HG03342 (cell line): ENCODE measurements at regions not wholly inside any gene's neighbourhood (a gene's known extent, or its start where the extent isn't known, plus 50 kb on each side); places are given as distances from the start of the nearest gene placed in this dataset.

Experiments used
- ATAC-seq: cut with Tn5 transposase; IDR thresholded peaks from one replicate; pipeline ENCODE4 v1.9.1; 2021; ENCODE audit warnings: mild to moderate bottlenecking, moderate library complexity; ENCODE audit not compliant: unreplicated experiment

GRCh38 chr14:30296931-30297405 is 262.0 kb upstream of the G2E3 start:
- no peak for ATAC-seq

GRCh38 chr14:30297876-30298795 is 260.8 kb upstream of the G2E3 start:
- ATAC-seq, result no peak

GRCh38 chr14:30299915-30300314 is 259.0 kb upstream of the G2E3 start:
- no peak for ATAC-seq

- ATAC-seq, result no peak
Measured at GRCh38 chr14:30303350-30303749, 255.6 kb upstream of the G2E3 start.

GRCh38 chr14:30305346-30305745 is 253.6 kb upstream of the G2E3 start:
- ATAC-seq, result no peak

- no peak for ATAC-seq
Measured at GRCh38 chr14:30309405-30309804, 249.6 kb upstream of the G2E3 start.

- no peak for ATAC-seq
Measured at GRCh38 chr14:30312214-30312613, 246.7 kb upstream of the G2E3 start.

- ATAC-seq, result no peak
Measured at GRCh38 chr14:30317729-30318128, 241.2 kb upstream of the G2E3 start.

GRCh38 chr14:30322819-30323218 is 236.1 kb upstream of the G2E3 start:
- ATAC-seq, result no peak

GRCh38 chr14:30330033-30330432 is 228.9 kb upstream of the G2E3 start:
- no peak for ATAC-seq

- ATAC-seq, result no peak
Measured at GRCh38 chr14:30330445-30330844, 228.5 kb upstream of the G2E3 start.

GRCh38 chr14:30331030-30331429 is 227.9 kb upstream of the G2E3 start:
- no peak for ATAC-seq

- no peak for ATAC-seq
Measured at GRCh38 chr14:30332374-30332773, 226.6 kb upstream of the G2E3 start.

GRCh38 chr14:30333934-30334333 is 225.0 kb upstream of the G2E3 start:
- no peak for ATAC-seq

- no peak for ATAC-seq
Measured at GRCh38 chr14:30337456-30337855, 221.5 kb upstream of the G2E3 start.

- ATAC-seq, result no peak
Measured at GRCh38 chr14:30339311-30339901, 219.6 kb upstream of the G2E3 start.

GRCh38 chr14:30340495-30340894 is 218.5 kb upstream of the G2E3 start:
- no peak for ATAC-seq

- ATAC-seq, result no peak
Measured at GRCh38 chr14:30345511-30345910, 213.4 kb upstream of the G2E3 start.

- no peak for ATAC-seq
Measured at GRCh38 chr14:30348445-30348844, 210.5 kb upstream of the G2E3 start.

GRCh38 chr14:30349520-30349919 is 209.4 kb upstream of the G2E3 start:
- no peak for ATAC-seq

GRCh38 chr14:30354439-30354838 is 204.5 kb upstream of the G2E3 start:
- ATAC-seq, result no peak

GRCh38 chr14:30355431-30355913 is 203.5 kb upstream of the G2E3 start:
- ATAC-seq, result peak; percentile 54
